CD1c-positive myeloid dendritic cell (primary cell): ENCODE measurements at regions not wholly inside any gene's neighbourhood (a gene's known extent, or its start where the extent isn't known, plus 50 kb on each side); places are given as distances from the start of the nearest gene placed in this dataset.
"Not testable (repeated sequence)": the region's sequence is repeated elsewhere in the genome, so short reads cannot be mapped to it uniquely, and the experiment has no call there.

Source experiments
- DNase-seq: peaks from one replicate; pipeline ENCODE4 v3.0.0-alpha.2; 2016; ENCODE audit errors: extremely low spot score

- DNase-seq = no peak
Measured at GRCh38 chr6:21772477-21772876, 178.9 kb downstream of the SOX4 start.

DNA sequence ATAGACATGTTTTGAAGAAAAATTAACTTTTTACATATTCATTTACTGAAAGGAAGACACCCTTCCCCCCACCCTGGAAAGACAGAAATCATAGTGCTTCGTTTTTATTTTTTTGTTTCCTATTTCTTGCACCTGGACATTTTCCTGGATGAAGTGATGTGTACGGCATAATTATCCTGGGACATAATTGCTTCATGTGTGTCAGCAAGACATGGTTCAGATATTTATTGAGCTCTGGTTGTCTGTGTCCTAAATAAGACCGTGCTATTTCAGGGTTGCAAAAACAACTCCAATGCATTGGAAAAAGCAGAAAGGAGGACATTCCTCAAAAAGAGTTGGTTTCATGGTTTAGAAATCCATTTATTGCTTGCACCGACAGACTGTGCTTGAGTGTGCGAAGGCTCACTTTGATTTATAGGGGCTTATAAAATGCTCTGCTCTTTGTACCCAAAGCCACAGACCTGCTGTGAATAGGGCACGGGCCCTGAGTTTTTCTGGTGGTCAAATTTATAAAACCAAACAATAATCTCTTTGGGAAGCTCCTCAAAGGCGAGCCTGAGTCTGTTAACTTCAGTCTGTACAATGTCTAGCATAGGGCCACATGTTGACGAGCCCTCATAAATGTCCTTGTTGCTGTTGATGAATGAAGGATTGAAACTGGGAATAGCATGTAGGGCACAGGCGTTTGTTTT, 179.5 kb downstream of the SOX4 start:
- DNase-seq = no peak

- DNase-seq = no peak
Measured at GRCh38 chr6:21773576-21773968, 180.0 kb downstream of the SOX4 start.

DNA sequence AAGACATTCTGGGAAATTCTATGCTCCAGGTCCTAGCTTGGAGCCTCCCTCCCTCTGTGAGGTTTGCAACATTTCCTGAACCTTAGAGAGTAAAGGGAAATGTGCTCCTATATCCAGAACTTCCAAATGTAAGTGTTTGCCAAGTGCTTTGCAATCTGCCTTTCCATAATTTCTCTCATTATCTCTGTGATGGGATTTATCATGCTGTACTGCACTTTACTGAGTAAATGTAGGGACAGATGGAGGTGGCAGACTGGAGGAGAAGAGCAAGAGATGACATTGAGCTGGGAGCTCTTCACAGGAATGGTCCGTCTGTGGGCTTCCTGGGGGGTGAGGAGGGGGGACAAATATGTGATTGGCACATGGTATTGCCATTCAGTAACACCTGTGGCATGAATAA, 184.3 kb downstream of the SOX4 start:
- no peak for DNase-seq

- no peak for DNase-seq
Measured at GRCh38 chr6:21780141-21780540, 186.6 kb downstream of the SOX4 start.

- no peak for DNase-seq
Measured at GRCh38 chr6:21780679-21781078, 187.1 kb downstream of the SOX4 start.

- no peak for DNase-seq
Measured at GRCh38 chr6:21781128-21781527, 187.6 kb downstream of the SOX4 start.

GRCh38 chr6:21785164-21785563, 191.6 kb downstream of the SOX4 start:
- no peak for DNase-seq

GRCh38 chr6:21791056-21791455, 197.5 kb downstream of the SOX4 start:
- DNase-seq = no peak

DNA sequence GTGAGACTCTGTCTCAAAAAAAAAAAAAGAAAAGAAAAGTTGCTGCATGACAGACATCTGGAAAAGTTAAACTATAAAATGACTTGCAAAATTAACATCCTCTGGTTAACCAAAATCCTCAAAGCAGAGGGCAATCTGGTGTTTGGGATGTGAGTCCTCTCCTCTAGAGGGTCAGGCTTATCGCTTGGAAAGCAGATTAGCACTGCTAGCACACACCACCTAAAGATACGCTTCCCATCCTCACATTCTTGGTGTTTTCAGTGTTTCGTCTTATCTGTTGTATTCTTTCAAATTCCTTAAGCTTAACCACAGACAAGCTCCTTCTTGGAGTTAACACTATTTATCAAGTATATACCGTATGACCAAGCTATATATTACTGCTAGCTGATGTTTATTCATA, 198.0 kb downstream of the SOX4 start:
- no peak for DNase-seq

DNA sequence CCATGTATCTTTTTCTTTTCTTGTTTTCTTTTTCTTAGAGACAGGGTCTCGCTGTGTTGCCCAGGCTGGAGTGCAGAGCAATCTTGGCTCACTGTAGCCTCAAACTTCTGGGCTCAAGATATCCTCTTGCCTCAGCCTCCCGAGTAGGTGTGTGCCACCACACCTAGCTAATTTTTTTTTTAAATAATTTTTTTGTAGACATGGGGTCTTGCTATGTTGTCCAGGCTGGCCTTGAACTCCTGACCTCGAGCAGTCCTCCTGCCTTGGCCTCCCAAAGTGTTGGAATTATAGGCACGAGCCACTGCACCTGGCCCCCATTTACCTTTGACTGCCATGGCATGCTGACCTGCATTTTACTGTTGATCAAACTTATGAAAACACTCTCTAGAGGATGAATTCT, 198.6 kb downstream of the SOX4 start:
- no peak for DNase-seq

- DNase-seq = not testable (repeated sequence)
Measured at GRCh38 chr6:21796979-21797378, 203.4 kb downstream of the SOX4 start.

- no peak for DNase-seq
Measured at GRCh38 chr6:21798468-21798867, 204.9 kb downstream of the SOX4 start.

GRCh38 chr6:21800330-21800729, 206.8 kb downstream of the SOX4 start:
- DNase-seq = no peak

DNA sequence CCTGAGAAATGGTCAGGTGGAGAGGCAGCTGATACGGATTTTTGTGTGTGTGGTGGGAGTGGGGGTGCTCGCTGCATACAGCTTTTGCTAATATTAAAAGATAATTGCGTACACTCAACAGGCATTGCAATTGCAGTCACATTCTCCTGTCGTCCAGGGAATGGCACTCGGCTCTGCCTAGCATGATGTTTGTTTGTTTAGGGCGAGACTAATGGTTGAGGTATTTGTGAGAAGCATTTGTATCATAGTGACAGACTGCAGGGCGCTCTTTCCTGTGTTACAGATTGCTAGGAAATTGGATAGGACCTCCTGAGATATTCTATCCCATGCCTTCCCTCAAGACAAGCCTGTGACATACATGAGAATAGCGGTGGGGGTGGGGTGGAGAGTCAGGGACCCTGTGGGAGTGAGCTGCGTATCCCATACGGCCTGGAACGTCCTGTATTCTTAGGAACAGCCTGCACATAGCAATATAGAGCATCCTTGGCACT, 207.4 kb downstream of the SOX4 start:
- no peak for DNase-seq

GRCh38 chr6:21801446-21802174, 208.1 kb downstream of the SOX4 start:
- DNase-seq = no peak

GRCh38 chr6:21802175-21802822, 208.7 kb downstream of the SOX4 start:
- DNase-seq = no peak

DNA sequence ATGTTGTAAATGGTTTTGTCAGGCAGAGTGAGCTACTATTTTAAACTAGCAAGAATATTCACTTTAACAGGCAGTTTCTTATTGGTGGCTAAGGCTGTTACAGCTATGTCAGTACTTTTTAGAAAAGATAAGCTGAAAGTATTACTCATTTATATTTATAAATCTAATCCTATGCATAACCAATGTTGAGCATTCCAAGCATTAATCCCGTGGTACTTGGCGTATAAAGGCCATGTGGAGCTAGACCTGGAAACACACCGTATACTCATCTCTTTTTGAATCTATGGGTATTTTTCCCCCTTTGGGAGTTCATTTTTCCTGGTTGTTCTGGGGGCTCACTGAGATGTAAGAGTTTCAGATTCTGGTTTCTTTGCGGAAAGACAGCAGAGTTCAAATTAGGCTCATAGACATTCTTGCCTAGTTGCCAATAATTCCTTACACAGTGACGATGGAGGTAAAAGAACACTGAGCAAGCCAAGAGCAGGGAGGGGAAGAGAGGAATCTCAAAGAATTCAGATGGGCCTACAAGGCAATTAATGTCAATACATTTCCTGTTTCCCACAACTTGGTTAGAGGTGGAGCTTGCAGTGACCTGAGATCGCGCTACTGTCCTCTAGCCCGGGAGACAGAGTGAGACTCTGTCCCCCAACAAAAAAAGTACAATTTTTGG, 211.5 kb downstream of the SOX4 start:
- DNase-seq = no peak

DNA sequence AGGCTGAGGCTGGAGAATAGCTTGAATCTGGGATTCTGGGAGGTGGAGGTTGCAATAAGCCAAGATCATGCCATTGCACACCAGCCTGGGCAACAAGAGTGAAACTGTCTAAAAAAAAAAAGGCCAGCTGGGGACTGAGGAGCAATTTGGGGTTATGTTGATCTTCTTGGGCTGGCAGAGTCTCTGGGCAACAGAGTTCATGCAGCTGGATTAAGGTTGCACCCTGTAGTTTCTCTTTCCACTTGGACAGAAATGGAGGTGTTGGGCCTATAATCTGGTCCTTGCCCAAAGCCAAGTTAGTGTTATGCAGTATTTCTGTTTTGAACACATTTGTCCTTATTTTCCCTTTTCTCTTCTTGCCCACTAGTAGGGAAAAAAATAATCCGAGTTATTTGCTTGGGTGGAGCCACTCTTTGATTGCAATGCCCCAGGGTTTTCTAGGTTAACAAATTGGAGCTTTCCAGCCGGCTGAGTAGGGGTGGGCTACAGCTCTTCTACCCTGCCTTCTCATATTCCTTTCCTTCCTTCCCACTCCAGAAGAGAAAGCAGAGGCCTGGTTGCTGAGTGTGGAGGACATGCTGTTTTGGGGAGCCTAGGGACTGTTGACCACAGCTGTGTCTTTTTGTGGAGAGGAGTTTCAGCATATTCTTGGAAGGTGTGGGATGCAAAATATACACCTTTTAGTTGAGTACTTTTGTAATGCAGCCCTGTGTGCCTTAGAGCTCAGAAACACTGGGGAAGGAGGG, 213.9 kb downstream of the SOX4 start:
- DNase-seq = no peak

DNA sequence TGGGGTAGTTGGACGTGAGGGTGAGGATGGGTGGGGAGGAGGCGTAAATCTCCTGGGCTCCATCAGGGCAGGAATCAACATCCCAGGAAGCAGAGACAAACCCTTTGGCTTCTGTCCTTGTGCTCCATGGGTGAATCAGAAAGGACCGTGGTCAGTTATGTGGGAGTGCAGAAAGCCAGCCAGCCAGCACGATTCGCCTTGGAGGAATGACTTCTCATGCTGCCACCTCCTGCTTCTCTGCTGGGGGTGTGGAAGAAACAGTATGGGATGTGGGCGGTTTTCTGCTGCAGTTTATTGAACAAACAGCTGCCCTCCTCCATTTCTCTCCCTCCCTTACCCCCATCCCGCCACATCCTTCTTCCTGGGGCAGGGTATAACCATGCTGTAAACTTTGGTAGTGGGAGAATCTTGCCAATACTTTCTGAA, 214.5 kb downstream of the SOX4 start:
- no peak for DNase-seq

- no peak for DNase-seq
Measured at GRCh38 chr6:21808551-21809242, 215.1 kb downstream of the SOX4 start.
